GM21515 (cell line): ENCODE measurements at regions not wholly inside any gene's neighbourhood (a gene's known extent, or its start where the extent isn't known, plus 50 kb on each side); places are given as distances from the start of the nearest gene placed in this dataset.

ENCODE experiments used
- ATAC-seq: cut with Tn5 transposase; IDR thresholded peaks from one replicate; pipeline ENCODE4 v1.9.1; 2021; ENCODE audit not compliant: unreplicated experiment

DNA sequence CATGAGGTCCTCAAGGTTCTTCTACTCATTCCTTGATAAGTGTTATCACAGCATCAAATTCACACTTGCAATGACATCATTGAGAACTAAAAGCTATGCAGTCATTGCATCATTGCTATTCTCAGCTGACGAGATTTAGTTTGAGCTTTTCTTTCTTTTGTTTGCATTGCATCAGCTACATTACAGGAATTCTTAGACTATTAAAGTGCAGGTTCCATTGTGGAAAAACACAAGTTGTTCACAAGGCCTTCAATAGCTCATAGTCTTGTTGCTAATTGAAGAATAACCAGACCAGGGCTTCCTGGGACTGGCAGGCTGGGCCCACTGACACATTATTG lies 139.3 kb downstream of the CXCL12 start:
- ATAC-seq = no peak

DNA sequence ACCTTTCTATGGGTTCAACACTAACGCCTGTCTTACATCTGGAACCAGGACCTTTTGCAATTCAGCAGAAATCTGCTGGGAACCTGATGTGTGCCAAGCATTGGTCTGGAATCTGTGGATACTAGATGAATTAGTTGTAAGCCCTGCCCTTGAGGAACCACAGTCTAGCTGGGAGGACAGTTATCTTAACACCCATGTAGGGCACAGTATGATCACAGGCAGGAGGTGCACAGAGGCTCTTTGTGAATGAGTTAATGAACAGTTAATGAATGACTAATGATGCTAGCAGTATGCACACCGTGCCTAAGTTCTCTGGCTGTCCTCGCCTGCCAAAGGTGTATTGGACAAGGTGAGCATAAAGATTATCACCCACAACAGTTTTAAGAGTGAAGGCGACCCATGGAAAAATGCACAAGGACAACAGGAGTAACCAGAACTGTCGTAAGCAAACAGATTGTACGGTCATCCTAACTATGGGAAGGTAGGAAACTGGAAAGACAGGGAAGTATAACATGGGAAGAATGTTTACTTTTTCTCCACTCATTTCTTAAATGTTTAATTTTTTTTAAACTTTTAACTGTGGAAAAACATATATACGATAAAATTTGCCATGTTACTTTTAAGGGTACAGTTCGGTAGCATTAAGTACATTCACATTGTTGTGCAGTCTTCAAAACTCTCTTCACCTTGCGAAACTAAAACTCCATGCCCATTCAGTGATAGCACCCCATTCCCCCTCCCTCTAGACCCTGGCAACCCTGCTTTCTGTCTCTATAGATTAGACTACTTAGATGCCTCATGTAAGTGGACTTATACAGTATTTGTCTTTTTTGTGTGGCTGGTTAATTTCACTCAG lies 139.9 kb downstream of the CXCL12 start:
- ATAC-seq = no peak

DNA sequence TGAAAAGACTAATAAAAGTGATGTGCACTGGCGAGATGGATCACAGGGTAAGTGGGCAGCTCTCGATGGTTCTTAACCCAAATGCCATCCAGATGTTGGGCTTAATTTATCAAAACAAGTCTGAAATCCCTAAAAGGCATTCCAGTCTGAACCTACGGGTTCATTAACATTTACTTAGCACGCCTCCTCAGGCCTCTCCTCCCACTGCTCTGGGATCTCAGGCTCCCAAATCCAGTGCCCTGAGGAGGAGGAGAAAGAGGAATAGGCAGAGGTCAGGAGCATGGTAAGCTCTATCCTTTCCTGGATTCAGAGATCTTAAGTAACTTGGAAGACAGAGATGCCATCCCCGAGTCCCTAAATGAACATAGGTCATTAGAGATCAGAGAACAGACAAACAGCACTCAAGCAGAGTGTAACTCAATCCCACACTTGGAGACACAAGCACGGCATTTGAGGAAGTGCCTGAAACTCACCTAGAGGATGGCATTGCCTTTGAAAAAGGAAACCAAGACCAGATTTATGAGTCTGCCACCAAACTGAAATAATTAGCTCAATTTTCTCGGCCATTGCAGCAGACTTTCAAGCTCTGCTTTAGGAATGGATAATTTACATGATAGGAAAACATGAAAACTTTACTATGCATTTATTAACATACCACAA lies 140.9 kb downstream of the CXCL12 start:
- no peak for ATAC-seq

DNA sequence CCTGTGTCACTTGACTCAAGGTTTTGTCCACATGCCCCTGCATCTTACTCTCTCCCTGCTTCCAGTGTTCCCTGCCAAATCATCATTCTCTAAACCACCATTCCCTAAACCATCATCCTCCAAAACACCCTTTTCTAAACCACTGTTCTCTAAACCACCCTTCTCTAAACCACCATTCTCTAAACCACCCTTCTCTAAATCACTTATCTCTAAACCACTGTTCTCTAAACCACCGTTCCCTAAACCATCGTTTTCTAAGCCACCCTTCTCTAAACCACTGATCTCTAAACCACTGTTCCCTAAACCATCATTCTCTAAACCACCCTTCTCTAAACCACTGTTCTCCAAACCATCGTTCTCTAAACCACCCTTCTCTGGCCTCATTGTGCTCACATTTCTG lies 142.1 kb downstream of the CXCL12 start:
- ATAC-seq = no peak

GRCh38 chr10:44242091-44242490 lies 142.8 kb downstream of the CXCL12 start:
- ATAC-seq = no peak

DNA sequence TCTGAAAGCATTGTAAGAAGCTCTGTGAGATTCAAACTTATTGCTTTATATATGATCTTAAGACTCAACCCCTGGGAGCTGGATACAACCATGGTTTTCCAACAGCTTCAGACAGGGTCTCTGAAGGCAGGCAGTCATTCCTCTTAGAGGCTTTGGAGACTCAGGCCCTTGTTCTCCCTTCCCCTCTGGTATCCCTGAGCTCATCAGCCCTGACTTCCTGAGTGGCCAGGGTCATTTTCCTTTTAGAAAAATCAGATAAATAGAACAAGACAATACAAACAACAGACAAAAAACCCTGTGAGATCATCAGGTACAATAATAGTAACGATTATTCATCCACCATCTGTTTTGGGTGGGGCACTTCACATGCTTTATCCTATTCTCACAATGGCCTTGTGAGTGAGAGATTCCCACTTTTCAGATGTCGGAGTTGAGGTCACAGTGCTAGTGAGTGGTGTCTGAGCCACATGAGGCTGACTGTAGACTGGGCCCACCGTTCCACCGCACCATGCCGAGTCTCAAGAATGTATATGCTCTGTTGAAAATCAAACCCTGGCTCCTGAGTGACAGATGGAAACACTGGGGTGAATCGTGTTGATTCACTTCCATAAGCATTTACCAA lies 144.2 kb downstream of the CXCL12 start:
- ATAC-seq = no peak

- ATAC-seq = no peak
Measured at GRCh38 chr10:44238212-44238611, 146.7 kb downstream of the CXCL12 start.

DNA sequence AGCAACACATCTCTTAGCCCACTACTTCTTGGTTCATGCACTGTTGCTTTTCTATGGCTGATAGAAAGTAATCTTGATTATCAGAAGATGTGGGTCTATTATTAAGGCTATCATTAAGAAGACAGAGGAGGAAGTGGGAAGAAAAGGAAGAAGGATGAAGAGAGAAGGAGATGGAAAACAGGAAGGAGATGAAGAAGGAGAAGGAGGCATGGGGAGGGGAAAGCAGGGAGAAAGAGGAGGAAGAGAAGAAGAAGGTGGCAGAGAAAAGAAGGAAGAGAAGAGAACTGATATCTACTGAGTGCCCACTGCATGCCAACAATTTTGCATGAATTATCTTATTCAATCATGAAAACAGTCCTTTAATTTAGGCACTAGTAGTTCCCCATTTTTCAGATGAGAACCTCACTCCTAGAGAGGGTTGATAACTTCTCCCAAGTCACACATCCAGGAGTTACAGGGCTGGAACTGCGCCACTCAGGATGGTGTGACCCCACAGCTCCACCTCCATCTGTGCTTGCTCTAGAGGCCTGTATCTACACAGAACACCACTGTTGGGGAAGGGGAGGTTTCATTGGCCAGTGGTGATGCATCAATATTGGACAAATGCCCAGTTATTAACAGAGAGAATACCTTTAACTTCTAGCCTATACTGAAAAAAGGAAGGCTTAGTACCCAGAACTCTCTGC lies 147.4 kb downstream of the CXCL12 start:
- no peak for ATAC-seq

DNA sequence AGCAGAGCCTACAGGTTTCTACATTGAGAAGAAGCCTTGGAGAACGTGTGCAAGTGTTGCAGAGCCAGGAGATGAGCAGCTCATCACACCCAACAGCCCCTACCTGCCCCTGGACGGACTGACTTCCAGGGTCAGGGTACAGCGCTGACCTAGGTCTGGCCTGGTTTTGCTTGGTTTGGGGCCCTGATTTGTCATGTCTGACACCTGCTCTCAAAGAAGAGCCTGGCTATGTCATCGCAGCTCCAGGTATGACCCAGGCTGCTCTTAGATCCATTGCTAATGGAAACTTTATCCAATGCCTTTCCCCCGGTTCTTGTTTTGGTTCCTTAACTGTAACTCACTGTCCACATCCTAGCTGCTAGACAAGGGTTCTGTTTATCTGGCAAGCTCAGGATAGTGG lies 149.5 kb downstream of the CXCL12 start:
- no peak for ATAC-seq

GRCh38 chr10:44234483-44234875 lies 150.4 kb downstream of the CXCL12 start:
- no peak for ATAC-seq

DNA sequence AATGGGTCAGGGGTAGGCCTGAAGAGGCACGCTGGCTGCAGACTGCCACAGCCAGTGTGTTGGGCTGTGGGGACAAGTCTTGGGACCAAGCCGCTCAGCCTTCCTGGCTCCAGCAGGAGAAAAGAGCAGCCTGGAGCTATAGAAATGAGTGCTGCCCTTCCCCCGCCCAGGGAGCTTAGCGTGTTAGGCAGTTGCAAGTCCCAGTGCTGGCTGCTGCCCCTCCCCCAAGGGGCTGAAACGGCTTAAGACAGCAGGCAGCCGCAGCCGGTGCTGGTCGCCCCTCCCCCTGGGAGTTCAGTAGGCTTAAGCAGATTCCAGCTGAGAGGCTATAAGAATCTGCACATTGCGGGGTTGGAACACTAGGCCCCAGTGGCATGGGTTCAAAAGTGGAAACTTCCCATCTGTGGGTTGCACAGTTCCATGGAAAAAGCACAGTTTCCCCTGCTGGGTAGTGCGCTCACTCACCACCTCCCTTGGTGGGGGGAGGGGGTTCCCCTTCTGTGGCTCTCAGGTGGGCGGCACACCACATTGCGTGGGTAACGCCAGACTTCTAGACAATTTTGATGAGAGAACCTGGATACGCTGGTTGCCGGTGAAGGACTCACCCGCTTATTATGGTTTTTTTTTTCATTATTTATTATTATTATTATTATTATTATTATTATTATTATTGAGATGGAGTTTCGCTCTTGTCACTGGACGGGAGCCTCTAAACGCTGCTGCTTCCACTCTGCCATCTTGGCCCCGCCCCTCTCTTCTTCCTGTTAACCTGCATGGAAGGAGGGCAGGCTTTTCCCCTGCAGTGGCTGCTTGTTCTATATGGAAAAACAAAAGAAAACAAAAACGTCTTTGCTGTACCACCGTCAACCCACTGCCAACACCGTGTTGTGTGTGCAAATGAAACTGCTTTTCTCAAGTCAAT lies 151.1 kb downstream of the CXCL12 start:
- no peak for ATAC-seq

DNA sequence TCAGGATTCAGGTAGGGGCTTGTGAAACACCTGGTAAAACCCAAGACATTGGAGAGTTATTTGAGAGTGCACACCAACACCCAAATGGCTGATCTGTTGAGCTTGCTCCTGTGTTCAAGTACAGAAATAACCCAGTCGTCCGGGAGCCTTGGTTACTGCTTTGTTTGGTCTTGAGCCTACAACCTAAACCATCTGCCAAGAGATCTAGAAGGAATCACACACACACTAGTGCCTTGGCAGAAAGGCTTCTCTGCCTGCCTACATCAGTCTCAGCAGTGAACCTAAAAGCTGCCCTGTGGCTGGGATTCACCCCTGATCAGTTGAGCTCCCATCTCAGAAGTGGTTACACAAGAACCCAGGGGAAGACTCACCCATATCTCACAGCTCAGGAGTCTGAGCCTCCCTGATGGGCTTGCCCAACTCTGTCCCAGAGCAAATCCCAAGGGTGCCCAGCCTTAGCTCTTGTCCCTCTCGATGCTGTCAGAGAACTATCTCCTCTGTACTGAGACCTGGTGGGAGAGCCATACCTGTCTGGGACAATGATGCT lies 167.6 kb downstream of the CXCL12 start:
- ATAC-seq = no peak

- ATAC-seq = no peak
Measured at GRCh38 chr10:44216073-44216472, 168.8 kb downstream of the CXCL12 start.

DNA sequence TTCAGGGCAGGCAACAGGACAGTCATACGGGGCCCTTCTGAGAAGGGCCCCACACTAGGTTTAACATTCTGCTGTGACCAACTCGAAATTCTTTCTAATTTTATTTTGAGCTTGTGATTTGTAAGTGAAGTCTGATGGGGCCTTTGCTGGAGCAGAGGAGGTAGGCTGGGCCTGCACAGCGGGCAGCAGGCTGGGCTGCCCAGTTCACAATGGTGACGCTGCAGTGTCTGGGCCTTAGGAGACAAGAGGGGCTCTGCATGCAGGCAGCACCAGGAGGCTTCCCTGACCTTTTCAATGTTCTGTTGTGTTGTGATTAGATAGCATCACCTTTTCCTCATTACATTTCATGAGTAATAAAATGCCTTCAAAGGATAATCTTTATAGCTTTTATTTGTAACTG lies 175.1 kb downstream of the CXCL12 start:
- no peak for ATAC-seq

DNA sequence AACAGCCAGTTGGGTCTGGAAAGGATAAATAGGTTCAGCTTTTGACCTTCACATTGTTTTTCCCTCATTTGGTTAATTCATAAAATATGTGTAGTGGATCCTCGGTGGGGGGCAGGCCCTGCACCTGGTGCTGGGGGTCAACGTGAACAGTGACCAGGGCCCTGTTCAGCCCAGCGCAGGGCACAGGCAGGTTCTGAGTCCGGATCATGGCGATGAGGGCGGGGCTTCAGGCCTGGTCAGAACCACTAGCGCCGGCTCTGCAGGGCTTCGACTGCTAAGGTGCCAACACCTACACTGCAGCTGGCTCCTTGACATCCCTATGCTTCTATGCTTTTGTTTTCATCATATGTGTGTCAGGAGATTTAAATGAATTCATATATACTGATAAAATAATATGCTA lies 177.7 kb downstream of the CXCL12 start:
- ATAC-seq = no peak

GRCh38 chr10:44206127-44206818 lies 178.6 kb downstream of the CXCL12 start:
- no peak for ATAC-seq

- ATAC-seq = no peak
Measured at GRCh38 chr10:44205067-44205466, 179.8 kb downstream of the CXCL12 start.

DNA sequence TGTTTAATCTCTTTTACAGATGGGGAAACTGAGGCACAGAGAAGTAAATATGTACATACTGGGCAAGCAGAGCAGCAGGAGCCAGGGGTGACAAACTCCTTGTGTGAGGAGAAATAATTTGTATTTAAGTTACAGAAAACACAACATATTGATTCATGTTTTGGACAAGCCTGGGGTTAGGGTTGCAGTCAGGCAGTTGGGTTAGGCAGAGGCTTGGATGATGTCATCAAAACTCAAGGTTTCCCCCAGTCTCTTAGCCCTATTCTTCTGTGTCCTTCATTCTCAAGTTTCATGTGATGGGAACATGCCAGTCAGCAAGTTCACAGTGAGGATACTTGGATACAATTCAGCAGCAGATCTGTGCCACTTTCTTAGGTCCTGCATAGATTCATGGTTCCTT lies 181.4 kb downstream of the CXCL12 start:
- ATAC-seq = no peak

DNA sequence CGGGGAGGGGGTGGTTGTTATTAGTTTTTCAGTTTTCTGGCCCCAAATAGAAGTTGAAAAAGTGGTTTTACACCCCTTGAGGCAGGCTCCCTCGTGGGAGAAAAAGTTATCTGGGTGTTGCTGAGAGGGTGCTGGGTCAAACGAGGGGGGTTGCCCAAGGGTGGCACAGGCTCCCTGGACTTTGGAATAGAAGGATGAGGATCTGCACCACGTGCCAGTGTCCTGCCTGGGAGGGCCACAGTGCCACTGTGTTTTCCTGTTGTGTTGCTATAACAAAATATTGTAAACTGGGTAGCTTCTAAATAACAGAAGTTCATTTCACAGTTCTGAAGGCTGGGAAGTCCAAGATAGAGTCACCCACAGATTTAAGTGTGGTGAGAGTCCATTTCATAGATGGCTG lies 181.9 kb downstream of the CXCL12 start:
- no peak for ATAC-seq

DNA sequence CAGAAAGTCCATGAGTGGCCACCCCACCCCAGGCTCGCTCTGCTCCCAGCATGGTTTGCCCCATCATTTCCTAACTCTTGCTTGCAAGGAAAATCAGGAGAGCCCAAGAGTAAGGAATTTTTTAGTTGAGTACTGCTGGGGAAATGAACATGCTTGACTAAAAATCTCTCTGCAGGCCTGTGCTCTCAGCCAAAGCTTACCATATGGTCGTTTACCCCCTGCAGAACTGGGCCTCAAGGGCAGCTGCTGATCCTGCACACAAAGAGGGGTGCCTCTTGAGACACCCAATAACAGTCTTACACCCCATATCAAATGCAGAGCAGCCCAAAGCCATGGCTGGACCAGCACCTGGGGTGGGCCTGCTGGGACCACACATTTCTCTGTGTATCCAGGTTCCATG lies 183.2 kb downstream of the CXCL12 start:
- no peak for ATAC-seq
